Upper lobe of left lung (tissue), 4 donors: ENCODE measurements at regions not wholly inside any gene's neighbourhood (a gene's known extent, or its start where the extent isn't known, plus 50 kb on each side); places are given as distances from the start of the nearest gene placed in this dataset.

Source experiments
- CTCF ChIP-seq, 6 experiments: fragments of 450-650 bp in 4 of 6; fragments of 200-600 bp in 2 of 6; sonication (generic) in 2 of 6; IDR thresholded peaks; one replicate each; pipeline ENCODE4 v1.5.1; 2016 to 2019; ENCODE audit warnings: antibody characterized with exemption in 6 of 6
- POLR2AphosphoS5 ChIP-seq, 2 donors: sonication (generic); formaldehyde crosslinking; IDR thresholded peaks; one replicate each; pipeline ENCODE4 v1.5.1; 2017; ENCODE audit warnings: antibody characterized with exemption in 2 of 2

- TF ChIP-seq CTCF (IDR thresholded peaks at IDR 0.05) (no peak), POLR2AphosphoS5 (IDR thresholded peaks at IDR 0.05) (no peak)
Observed at GRCh38 chr4:10183462-10183861, 66.9 kb upstream of the WDR1 start.
